C4-2B (cell line): ENCODE measurements at regions not wholly inside any gene's neighbourhood (a gene's known extent, or its start where the extent isn't known, plus 50 kb on each side); places are given as distances from the start of the nearest gene placed in this dataset.

Source experiments
- ZFX ChIP-seq: fragments of 450-650 bp; IDR thresholded peaks from 2 replicates; pipeline ENCODE4 v1.6.1; 2017
- TF ChIP-seq, protein P1 (sequence below): fragments of 450-650 bp; conservative IDR thresholded peaks from 2 replicates; pipeline ENCODE4 v1.5.1; 2017; ENCODE audit warnings: mild to moderate bottlenecking

DNA sequence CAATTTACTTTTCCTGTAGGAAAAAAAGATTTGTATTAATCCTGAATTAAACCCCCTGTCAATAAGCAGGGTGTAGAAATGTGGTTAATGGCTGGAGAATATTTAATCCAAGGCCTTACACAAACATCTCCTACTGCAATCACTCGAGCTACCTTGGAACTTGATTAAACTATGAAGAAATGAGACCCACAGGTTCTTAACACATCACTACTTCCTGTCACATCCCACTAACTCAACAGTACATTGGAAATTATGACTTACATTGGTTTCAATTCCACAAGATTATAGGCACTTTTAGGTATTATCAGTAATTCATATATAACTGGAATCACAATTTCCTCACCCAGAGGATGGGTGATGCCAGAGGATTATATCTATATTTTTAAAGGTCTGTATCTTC lies 480.3 kb downstream of the MRPL39 start:
- TF ChIP-seq, protein P1, sequence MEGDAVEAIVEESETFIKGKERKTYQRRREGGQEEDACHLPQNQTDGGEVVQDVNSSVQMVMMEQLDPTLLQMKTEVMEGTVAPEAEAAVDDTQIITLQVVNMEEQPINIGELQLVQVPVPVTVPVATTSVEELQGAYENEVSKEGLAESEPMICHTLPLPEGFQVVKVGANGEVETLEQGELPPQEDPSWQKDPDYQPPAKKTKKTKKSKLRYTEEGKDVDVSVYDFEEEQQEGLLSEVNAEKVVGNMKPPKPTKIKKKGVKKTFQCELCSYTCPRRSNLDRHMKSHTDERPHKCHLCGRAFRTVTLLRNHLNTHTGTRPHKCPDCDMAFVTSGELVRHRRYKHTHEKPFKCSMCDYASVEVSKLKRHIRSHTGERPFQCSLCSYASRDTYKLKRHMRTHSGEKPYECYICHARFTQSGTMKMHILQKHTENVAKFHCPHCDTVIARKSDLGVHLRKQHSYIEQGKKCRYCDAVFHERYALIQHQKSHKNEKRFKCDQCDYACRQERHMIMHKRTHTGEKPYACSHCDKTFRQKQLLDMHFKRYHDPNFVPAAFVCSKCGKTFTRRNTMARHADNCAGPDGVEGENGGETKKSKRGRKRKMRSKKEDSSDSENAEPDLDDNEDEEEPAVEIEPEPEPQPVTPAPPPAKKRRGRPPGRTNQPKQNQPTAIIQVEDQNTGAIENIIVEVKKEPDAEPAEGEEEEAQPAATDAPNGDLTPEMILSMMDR, result no peak
- TF ChIP-seq ZFX, result no peak
